Endodermal cell (in vitro differentiated cells): ENCODE measurements at regions not wholly inside any gene's neighbourhood (a gene's known extent, or its start where the extent isn't known, plus 50 kb on each side); places are given as distances from the start of the nearest gene placed in this dataset.

Experiments used
- DNase-seq: peaks from one replicate; pipeline ENCODE4 v3.0.0-alpha.2; 2017
- H3K27ac ChIP-seq: 2 replicates; pipeline ENCODE4 v1.5.1; 2013; ENCODE audit warnings: mild to moderate bottlenecking, low read depth, low read length, moderate library complexity
- H3K27me3 ChIP-seq: 2 replicates; pipeline ENCODE4 v1.6.1; 2013; ENCODE audit warnings: mild to moderate bottlenecking, low read length, moderate library complexity; ENCODE audit not compliant: insufficient read depth, control insufficient read depth, poor library complexity, severe bottlenecking
- H3K36me3 ChIP-seq: 2 replicates; pipeline ENCODE4 v1.7.0; 2013; ENCODE audit warnings: mild to moderate bottlenecking, low read length, moderate library complexity; ENCODE audit not compliant: control insufficient read depth, insufficient read depth
- H3K4me1 ChIP-seq: one replicate; pipeline ENCODE4 v1.7.0; 2013; ENCODE audit warnings: low read length; ENCODE audit not compliant: control insufficient read depth, insufficient read depth
- H3K4me3 ChIP-seq: 2 replicates; pipeline ENCODE4 v1.5.1; 2013; ENCODE audit warnings: mild to moderate bottlenecking, low read length, moderate library complexity
- H3K9ac ChIP-seq: 2 replicates; pipeline ENCODE4 v1.6.1; 2013; ENCODE audit warnings: mild to moderate bottlenecking, low read length, moderate library complexity; ENCODE audit not compliant: poor library complexity, severe bottlenecking; ENCODE audit errors: extremely low read depth
- H3K9me3 ChIP-seq: 2 replicates; pipeline ENCODE4 v1.6.1; 2013; ENCODE audit warnings: mild to moderate bottlenecking, low read length, moderate library complexity; ENCODE audit not compliant: control insufficient read depth
- H3K27ac Mint-ChIP-seq: 2 replicates; pipeline ENCODE4 v1.8.0; 2020; ENCODE audit warnings: mixed read lengths
- H3K27me3 Mint-ChIP-seq: 2 replicates; pipeline ENCODE4 v1.8.0; 2021; ENCODE audit warnings: mild to moderate bottlenecking, mixed read lengths; ENCODE audit not compliant: insufficient read depth
- H3K36me3 Mint-ChIP-seq: 2 replicates; pipeline ENCODE4 v1.8.0; 2020; ENCODE audit warnings: low read depth, mixed read lengths
- H3K4me1 Mint-ChIP-seq: 2 replicates; pipeline ENCODE4 v1.8.0; 2020; ENCODE audit warnings: mixed read lengths
- H3K4me3 Mint-ChIP-seq: 2 replicates; pipeline ENCODE4 v1.8.0; 2020; ENCODE audit warnings: mild to moderate bottlenecking, moderate library complexity, mixed read lengths
- H3K9me3 Mint-ChIP-seq: 2 replicates; pipeline ENCODE4 v1.8.0; 2020; ENCODE audit warnings: mild to moderate bottlenecking, mixed read lengths
- WGBS, 2 experiments: methylation state at CpG; one replicate each; pipeline versions ENCODE4 v1.1.5 to v1.1.7; 2013; ENCODE audit warnings: missing lambda C conversion rate in 2 of 2, mixed read lengths in 1 of 2; ENCODE audit not compliant: insufficient coverage in 1 of 2, insufficient read length in 1 of 2; 5-methylcytosine and 5-hydroxymethylcytosine counted together
- TF ChIP-seq, protein P1 (sequence below): fragments of 200-600 bp; sonication (generic); conservative IDR thresholded peaks from 2 replicates; pipeline ENCODE4 v1.5.0; 2021; ENCODE audit warnings: antibody characterized with exemption, mild to moderate bottlenecking

DNA sequence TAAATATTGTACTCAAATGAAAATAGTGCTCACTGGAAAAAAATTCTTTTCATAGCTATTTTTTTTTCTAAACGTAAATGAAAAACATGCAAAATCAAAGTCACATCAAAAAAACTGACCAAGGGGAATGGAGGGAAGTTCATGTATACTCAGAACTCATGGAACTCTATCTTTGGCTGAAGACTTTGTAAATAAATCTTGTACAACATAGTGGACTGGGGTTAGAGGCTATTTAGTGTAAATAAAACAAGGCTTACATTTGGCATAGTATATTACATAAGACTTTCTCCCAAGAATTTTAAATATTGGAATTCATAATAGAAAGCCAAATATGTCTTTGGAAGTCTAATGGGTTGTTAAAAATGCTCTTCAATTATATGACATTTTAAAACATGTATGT lies 59.8 kb upstream of the PDE5A start:
- DNase-seq, result no peak
- Histone ChIP-seq H3K4me3 (no peak overlapping the region), H3K36me3 (no peaks in the 10 kb centered on the region), H3K27me3 (no peaks in the 10 kb centered on the region), H3K9me3 (peaks cover 12% of the 10 kb centered on the region), H3K9ac (no peak overlapping the region), H3K4me1 (no peaks in the 10 kb centered on the region), H3K27ac (no peak overlapping the region)
- Mint-ChIP-seq H3K4me1 (peaks cover 3% of the 10 kb centered on the region), H3K9me3 (peaks cover 22% of the 10 kb centered on the region), H3K36me3 (no peaks in the 10 kb centered on the region), H3K27me3 (no peaks in the 10 kb centered on the region), H3K4me3 (no peak overlapping the region), H3K27ac (no peak overlapping the region)
- TF ChIP-seq, protein P1, sequence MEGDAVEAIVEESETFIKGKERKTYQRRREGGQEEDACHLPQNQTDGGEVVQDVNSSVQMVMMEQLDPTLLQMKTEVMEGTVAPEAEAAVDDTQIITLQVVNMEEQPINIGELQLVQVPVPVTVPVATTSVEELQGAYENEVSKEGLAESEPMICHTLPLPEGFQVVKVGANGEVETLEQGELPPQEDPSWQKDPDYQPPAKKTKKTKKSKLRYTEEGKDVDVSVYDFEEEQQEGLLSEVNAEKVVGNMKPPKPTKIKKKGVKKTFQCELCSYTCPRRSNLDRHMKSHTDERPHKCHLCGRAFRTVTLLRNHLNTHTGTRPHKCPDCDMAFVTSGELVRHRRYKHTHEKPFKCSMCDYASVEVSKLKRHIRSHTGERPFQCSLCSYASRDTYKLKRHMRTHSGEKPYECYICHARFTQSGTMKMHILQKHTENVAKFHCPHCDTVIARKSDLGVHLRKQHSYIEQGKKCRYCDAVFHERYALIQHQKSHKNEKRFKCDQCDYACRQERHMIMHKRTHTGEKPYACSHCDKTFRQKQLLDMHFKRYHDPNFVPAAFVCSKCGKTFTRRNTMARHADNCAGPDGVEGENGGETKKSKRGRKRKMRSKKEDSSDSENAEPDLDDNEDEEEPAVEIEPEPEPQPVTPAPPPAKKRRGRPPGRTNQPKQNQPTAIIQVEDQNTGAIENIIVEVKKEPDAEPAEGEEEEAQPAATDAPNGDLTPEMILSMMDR, result no peak
- 100% methylated on average over 1 of the region's 1 CpG; no CpG with 5 or more reads in 1 of the 2 experiments for WGBS, 2 experiments

GRCh38 chr4:119684463-119684862 lies 55.9 kb upstream of the PDE5A start:
- H3K36me3 Mint-ChIP-seq, result no peaks in the 10 kb centered on the region
- H3K4me1 ChIP-seq, result no peaks in the 10 kb centered on the region
- peaks cover 5% of the 10 kb centered on the region for H3K9me3 Mint-ChIP-seq
- no peak overlapping the region for H3K4me3 ChIP-seq
- H3K4me1 Mint-ChIP-seq, result peaks cover 3% of the 10 kb centered on the region
- H3K9ac ChIP-seq, result no peak overlapping the region
- H3K27ac Mint-ChIP-seq, result no peak overlapping the region
- no peak overlapping the region for H3K4me3 Mint-ChIP-seq
- H3K27me3 Mint-ChIP-seq, result no peaks in the 10 kb centered on the region
- TF ChIP-seq, protein P1, result no peak
- H3K36me3 ChIP-seq, result no peaks in the 10 kb centered on the region
- H3K27ac ChIP-seq, result no peak overlapping the region
- no peaks in the 10 kb centered on the region for H3K27me3 ChIP-seq
- no peaks in the 10 kb centered on the region for H3K9me3 ChIP-seq
- DNase-seq, result no peak
- 83 to 100% methylated on average over 3 to 4 of the region's 4 CpGs for WGBS, 2 experiments

DNA sequence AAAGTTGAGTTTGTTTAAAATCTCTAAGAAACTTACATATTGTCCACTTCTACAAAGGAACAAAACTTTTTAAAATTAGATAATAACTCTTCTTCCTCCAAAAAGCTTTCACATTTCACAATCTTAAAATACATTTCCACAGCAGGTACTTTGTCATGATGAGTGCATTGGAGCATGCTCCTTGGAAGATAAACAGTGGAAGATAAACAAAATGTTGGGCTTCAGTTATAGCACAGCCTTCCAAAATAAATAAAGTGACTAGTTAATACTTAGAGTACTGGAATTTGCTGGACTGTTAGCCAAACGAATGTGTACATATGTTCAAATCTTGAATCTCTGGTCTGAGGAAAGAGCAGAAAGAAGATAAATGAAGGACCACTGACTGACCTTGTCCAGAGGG lies 54.9 kb upstream of the PDE5A start:
- no peak for DNase-seq
- TF ChIP-seq, protein P1, result no peak
- Mint-ChIP-seq H3K36me3 (no peaks in the 10 kb centered on the region), H3K27me3 (no peaks in the 10 kb centered on the region), H3K4me1 (peaks cover 3% of the 10 kb centered on the region), H3K4me3 (no peak overlapping the region), H3K9me3 (peaks cover 5% of the 10 kb centered on the region), H3K27ac (no peak overlapping the region)
- Histone ChIP-seq H3K4me3 (no peak overlapping the region), H3K36me3 (no peaks in the 10 kb centered on the region), H3K9ac (no peak overlapping the region), H3K9me3 (no peaks in the 10 kb centered on the region), H3K27me3 (no peaks in the 10 kb centered on the region), H3K27ac (no peak overlapping the region), H3K4me1 (no peaks in the 10 kb centered on the region)
- WGBS, 2 experiments, result 89 to 100% methylated on average over 1 of the region's 1 CpG
